ENCODE measurements at regions not wholly inside any gene's neighbourhood (a gene's known extent, or its start where the extent isn't known, plus 50 kb on each side); places are given as distances from the start of the nearest gene placed in this dataset.

DNA sequence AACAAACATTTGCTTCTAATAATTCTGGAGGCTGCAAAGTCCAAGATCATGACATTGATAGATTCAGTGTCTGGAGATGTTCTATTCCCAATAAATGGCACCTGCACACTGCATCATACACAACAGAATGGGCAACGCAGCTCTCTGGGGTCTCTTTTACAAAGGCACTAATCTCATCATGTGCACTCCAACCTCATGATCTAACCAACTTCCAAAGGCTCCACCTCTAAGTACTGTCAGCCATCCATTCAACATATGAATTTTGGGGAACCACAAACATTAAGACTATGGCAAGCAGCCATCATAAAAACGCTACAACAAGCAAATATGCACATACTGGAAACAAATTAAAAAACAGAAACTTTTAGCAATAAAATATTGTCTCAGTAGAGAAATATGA lies 121.1 kb downstream of the CYLC2 start:
- Histone ChIP-seq H3K27me3 (replicated peaks in 1 of 4; ENCODE audit: control insufficient read depth in 3 of 4, extremely low read depth in 1 of 4, insufficient read depth in 3 of 4, low read length in 3 of 4) (no peaks in the 10 kb centered on the region), H3K27ac (ENCODE audit: low read depth, low read length) (no peak overlapping the region), H2BK20ac (ENCODE audit: low read length) (no peak overlapping the region), H3K79me2 (ENCODE audit: control insufficient read depth in 1 of 2, insufficient read depth in 2 of 2, low read length in 2 of 2) (no peaks in the 10 kb centered on the region), H2BK5ac (ENCODE audit: low read depth, low read length) (no peak overlapping the region), H3K18ac (ENCODE audit: extremely low read depth, low read length) (no peak overlapping the region), H3K23ac (ENCODE audit: insufficient read length) (no peak overlapping the region), H3K56ac (replicated peaks; ENCODE audit: insufficient read length, low read depth, low read length) (no peak overlapping the region), H3K23me2 (ENCODE audit: low read depth, low read length) (no peaks in the 10 kb centered on the region), H3K4me2 (ENCODE audit: insufficient read depth in 1 of 2, low read depth in 2 of 2, low read length in 2 of 2) (no peak overlapping the region), H4K91ac (replicated peaks; ENCODE audit: insufficient read length, low read length) (no peak overlapping the region), H4K20me1 (replicated peaks in 1 of 2; ENCODE audit: control insufficient read depth in 1 of 2, insufficient read depth in 2 of 2, low read length in 2 of 2) (no peaks in the 10 kb centered on the region), H3K14ac (ENCODE audit: insufficient read length) (no peak overlapping the region), H3K4me3 (ENCODE audit: extremely low read depth in 1 of 4, insufficient read depth in 2 of 4, low read depth in 3 of 4, low read length in 4 of 4) (no peak overlapping the region), H2BK12ac (ENCODE audit: low read depth, low read length) (no peak overlapping the region), H4K8ac (ENCODE audit: extremely low read depth, insufficient read depth, low read length) (no peak overlapping the region), H3K4ac (replicated peaks; ENCODE audit: insufficient read length, low read depth, low read length) (no peak overlapping the region), H4K5ac (ENCODE audit: insufficient read length, low read depth, low read length) (no peak overlapping the region), H3K4me1 (replicated peaks in 1 of 4; ENCODE audit: control insufficient read depth in 3 of 4, insufficient read depth in 4 of 4, low read length in 3 of 4) (no peaks in the 10 kb centered on the region), H2AK5ac (ENCODE audit: low read depth, low read length) (no peak overlapping the region), H2AFZ (ENCODE audit: low read length) (no peak overlapping the region), H3K9ac (replicated peaks in 1 of 4; ENCODE audit: extremely low read depth in 1 of 4, low read depth in 3 of 4, low read length in 3 of 4) (no peak overlapping the region), H2BK120ac (replicated peaks; ENCODE audit: low read depth, low read length) (no peak overlapping the region), H2BK15ac (ENCODE audit: low read length) (no peak overlapping the region), H3K79me1 (ENCODE audit: low read depth, low read length) (no peaks in the 10 kb centered on the region), H3K9me3 (ENCODE audit: insufficient read depth in 2 of 2, low read depth in 1 of 2, low read length in 1 of 2) (no peaks in the 10 kb centered on the region), H3K36me3 (ENCODE audit: control insufficient read depth in 2 of 4, insufficient read depth in 4 of 4, low read length in 3 of 4) (no peaks in the 10 kb centered on the region)
- FAIRE-seq = no peak
- DNase-seq (ENCODE audit: low read depth in 1 of 2, low spot score in 2 of 2) = no peak
- ChIA-PET POLR2A (ENCODE audit: partially characterized antibody) (no interaction called here), CTCF (ENCODE audit: partially characterized antibody) (no interaction called here)
- 88% methylated on average over 2 of the region's 2 CpGs; no CpG with 5 or more reads in 1 of the 2 experiments for WGBS, 2 experiments (ENCODE audit: extremely low coverage in 1 of 2, insufficient coverage in 1 of 2, insufficient read length in 1 of 2, insufficient replicate concordance in 2 of 2, low coverage in 1 of 2, low lambda C conversion rate in 2 of 2, missing lambda C conversion rate in 1 of 2)
- TF ChIP-seq BRCA1 (IDR thresholded peaks at IDR 0.05; ENCODE audit: low read depth, low read length) (no peak), YY1 (IDR thresholded peaks at IDR 0.05; ENCODE audit: low read depth, low read length) (no peak), FOSL1 (IDR thresholded peaks at IDR 0.05; ENCODE audit: insufficient read depth, low read depth, low read length) (no peak), CREB1 (IDR thresholded peaks at IDR 0.05) (no peak), KDM4A (IDR thresholded peaks at IDR 0.05; ENCODE audit: low read depth, low read length, severe bottlenecking) (no peak), CEBPB (IDR thresholded peaks at IDR 0.05; ENCODE audit: low read depth, low read length) (no peak), CBX8 (IDR thresholded peaks at IDR 0.05; ENCODE audit: borderline replicate concordance, low read depth, low read length) (no peak), TCF12 (IDR thresholded peaks at IDR 0.05; ENCODE audit: low read depth, low read length) (no peak), POLR2AphosphoS5 (IDR thresholded peaks at IDR 0.05; ENCODE audit: low read depth, low read length) (no peak), KDM1A (IDR thresholded peaks at IDR 0.05; ENCODE audit: borderline replicate concordance, low read length) (no peak)
- TF ChIP-seq, protein P1, sequence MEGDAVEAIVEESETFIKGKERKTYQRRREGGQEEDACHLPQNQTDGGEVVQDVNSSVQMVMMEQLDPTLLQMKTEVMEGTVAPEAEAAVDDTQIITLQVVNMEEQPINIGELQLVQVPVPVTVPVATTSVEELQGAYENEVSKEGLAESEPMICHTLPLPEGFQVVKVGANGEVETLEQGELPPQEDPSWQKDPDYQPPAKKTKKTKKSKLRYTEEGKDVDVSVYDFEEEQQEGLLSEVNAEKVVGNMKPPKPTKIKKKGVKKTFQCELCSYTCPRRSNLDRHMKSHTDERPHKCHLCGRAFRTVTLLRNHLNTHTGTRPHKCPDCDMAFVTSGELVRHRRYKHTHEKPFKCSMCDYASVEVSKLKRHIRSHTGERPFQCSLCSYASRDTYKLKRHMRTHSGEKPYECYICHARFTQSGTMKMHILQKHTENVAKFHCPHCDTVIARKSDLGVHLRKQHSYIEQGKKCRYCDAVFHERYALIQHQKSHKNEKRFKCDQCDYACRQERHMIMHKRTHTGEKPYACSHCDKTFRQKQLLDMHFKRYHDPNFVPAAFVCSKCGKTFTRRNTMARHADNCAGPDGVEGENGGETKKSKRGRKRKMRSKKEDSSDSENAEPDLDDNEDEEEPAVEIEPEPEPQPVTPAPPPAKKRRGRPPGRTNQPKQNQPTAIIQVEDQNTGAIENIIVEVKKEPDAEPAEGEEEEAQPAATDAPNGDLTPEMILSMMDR (IDR thresholded peaks at IDR 0.05; ENCODE audit: control extremely low read depth in 1 of 3, insufficient read depth in 1 of 3, low read depth in 1 of 3, low read length in 3 of 3) = no peak
- TF ChIP-seq, protein P2, sequence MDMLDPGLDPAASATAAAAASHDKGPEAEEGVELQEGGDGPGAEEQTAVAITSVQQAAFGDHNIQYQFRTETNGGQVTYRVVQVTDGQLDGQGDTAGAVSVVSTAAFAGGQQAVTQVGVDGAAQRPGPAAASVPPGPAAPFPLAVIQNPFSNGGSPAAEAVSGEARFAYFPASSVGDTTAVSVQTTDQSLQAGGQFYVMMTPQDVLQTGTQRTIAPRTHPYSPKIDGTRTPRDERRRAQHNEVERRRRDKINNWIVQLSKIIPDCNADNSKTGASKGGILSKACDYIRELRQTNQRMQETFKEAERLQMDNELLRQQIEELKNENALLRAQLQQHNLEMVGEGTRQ (IDR thresholded peaks at IDR 0.05; ENCODE audit: low read length) = no peak
